NCI-H1930 (cell line): ENCODE measurements at regions not wholly inside any gene's neighbourhood (a gene's known extent, or its start where the extent isn't known, plus 50 kb on each side); places are given as distances from the start of the nearest gene placed in this dataset.

ENCODE experiments used
- DNase-seq, 2 experiments: peaks; one replicate each; lab custom pipeline; 2025; lab: John Stamatoyannopoulos, UW

GRCh38 chr2:151032741-151033191, 228.9 kb downstream of the RBM43 start:
- DNase-seq, result no peak

GRCh38 chr2:151030663-151031230, 230.9 kb downstream of the RBM43 start:
- no peak for DNase-seq

- DNase-seq, result no peak
Measured at GRCh38 chr2:151029406-151030157, 232.1 kb downstream of the RBM43 start.

DNA sequence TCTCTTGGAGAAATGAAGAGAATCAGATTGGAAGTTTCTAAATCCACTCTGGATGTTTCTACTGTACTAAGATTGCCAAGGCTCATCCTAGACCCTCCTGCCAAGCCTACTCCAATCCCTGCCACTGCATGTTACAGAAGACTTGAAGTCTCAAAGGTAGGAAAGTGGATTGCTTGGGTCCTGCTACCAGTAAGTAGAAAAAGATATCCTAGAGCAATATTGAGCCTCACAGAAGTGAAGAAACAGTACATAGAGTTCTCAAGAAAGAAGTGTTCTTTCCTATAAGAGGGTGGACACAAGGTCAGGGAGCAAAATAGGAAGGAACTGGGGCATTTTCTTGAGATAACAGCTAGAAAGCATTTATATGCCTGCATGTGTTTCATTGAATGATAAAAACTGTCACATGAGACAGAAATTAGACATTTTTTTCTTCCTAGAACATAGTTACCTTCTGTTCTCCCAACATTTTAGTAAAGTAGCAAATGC, 232.9 kb downstream of the RBM43 start:
- DNase-seq, result no peak

- DNase-seq, result no peak
Measured at GRCh38 chr2:151027151-151027550, 234.5 kb downstream of the RBM43 start.

DNA sequence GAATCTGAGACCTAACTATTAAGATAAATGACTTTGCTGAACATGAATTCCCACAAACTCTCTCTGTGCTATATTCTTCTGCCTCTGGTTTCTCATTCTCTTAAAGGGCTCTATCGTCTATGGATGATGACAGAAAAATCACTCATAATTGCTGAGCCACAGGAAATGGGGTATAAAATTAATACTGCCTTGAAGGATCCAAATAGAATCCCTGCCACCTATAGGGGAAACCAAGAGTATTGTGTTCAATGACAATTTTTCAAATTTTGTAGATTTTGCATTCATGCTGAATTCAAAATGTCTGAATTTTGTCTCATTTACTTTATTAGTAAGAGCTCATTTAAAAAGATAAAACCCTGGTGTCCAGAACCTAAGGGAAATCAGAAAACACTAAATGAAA, 235.8 kb downstream of the RBM43 start:
- DNase-seq, result no peak

DNA sequence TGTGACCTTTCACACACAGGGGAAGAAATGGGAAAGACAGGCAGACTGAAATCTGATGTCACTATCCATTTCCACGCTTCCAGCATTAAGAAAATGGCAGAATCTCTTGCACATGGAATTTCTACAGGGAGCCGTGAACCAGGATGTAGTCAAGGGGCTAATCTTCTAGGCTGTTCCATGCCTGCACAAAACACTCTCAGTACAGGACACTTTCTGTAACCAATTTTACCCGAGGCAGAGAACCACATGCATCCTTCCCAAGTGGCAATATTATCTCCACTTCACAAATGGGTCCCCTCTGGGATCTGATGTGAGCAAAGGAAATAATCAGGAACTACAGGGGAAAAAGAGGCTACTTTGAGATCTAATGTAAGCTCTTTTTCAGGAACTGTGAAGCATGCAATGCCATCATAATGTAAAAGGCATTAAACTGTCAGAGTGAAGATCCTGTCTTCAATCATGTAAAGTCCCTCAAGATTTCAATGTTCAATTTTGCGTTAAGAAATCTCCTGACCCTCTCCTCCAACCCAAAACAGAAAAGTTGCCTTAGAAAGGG, 236.9 kb downstream of the RBM43 start:
- DNase-seq, result no peak

DNA sequence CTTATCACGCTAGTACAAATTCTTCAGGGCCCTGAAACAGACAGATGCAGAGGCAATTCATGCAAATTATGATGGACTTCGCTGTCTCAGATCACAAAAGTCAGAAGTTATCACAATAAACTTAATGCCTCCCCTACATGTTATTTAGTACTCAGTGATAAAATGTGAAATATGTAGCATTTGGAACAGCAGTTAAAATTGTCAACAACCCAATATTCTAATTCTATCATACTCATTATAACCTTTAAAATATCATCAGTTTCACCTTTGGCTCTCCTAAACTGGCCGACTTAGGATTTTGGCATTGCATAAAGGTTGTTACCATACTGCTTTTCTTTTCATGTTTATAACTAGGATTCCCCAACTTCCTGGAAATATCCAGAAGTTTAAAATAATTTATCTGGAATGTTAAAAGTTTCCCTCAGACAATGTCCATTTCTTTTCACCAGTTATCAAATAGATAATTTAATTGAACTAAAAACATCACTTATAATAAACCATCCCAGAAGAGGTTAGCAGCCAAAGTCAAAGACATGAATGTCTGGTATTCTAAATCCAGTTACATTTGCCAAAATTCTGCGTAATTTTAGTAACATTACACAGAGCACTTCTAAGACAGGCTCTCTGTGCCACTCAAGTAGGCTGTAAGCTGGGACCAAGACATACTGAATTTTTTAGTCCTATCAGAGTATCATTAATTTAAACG, 239.8 kb downstream of the RBM43 start:
- no peak for DNase-seq

DNA sequence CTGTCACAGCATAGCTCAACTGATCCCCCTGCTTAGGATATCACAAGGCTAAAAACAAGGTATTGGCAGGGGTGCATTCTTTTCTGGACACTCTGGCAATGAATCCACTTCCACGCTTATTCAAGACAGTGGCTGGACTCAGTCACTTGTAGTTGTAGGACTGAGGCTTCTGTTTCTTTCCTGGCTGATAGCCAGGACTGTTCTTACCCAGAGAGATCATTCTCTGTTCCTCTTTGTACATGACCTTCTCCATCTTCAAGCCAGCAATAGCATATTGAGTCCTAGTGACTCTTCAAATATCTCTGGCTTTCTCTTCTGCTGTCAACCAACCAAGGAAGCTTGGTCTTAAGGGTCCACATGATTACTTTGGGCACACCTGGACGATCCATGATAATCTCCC, 241.3 kb downstream of the RBM43 start:
- no peak for DNase-seq

GRCh38 chr2:151009437-151010175, 252.1 kb downstream of the RBM43 start:
- no peak for DNase-seq

GRCh38 chr2:151007365-151007764, 254.3 kb downstream of the RBM43 start:
- DNase-seq, result no peak

GRCh38 chr2:151002959-151003600, 258.6 kb downstream of the RBM43 start:
- DNase-seq, result no peak

- no peak for DNase-seq
Measured at GRCh38 chr2:150997702-150998440, 263.8 kb downstream of the RBM43 start.

GRCh38 chr2:150997066-150997465, 264.6 kb downstream of the RBM43 start:
- no peak for DNase-seq

- no peak for DNase-seq
Measured at GRCh38 chr2:150994076-150994475, 267.6 kb downstream of the RBM43 start.

DNA sequence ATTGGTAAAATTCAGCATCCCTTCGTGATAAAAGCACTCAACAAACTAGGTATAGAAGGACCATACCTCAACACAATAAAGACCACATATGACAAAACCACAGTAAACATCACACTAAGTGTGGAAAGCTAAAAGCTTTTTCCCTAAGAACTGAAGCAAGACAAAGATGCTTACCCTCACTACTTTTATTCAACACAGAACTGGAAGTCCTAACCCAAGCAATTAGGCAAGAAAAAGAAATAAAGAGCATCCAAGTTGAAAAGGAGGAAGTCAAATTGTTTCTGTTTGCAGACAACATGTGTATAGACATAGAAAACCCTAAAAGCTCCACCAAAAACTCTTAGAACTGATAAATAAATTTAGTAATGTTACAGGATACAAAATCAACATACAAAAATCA, 271.7 kb downstream of the RBM43 start:
- no peak for DNase-seq

GRCh38 chr2:150985741-150986140, 275.9 kb downstream of the RBM43 start:
- DNase-seq, result no peak

GRCh38 chr2:150983314-150983897, 278.3 kb downstream of the RBM43 start:
- no peak for DNase-seq

DNA sequence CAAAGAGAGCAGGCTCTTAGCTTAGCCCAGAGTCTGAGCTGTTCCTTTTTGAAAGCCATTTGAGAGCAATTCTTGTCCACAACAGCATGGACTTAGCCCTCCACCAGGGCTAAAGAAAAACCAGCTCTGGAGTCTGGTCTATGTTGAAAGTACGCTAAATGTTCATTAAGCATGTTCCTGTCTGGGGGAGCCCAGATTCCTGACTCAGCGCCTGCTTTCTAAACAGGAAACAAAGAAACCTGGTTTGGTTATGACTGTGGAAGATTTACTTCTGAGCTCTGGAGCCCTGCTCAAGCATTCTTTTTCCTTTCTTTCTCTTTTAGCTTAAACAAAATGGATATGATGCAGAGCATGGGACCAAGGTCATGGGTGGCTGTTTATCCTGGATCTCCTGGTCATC, 279.8 kb downstream of the RBM43 start:
- DNase-seq, result no peak

GRCh38 chr2:150978053-150978452, 283.6 kb downstream of the RBM43 start:
- DNase-seq, result no peak
